ENCODE measurements at regions not wholly inside any gene's neighbourhood (a gene's known extent, or its start where the extent isn't known, plus 50 kb on each side); places are given as distances from the start of the nearest gene placed in this dataset.
"Not testable (repeated sequence)": the region's sequence is repeated elsewhere in the genome, so short reads cannot be mapped to it uniquely, and the experiment has no call there.

DNA sequence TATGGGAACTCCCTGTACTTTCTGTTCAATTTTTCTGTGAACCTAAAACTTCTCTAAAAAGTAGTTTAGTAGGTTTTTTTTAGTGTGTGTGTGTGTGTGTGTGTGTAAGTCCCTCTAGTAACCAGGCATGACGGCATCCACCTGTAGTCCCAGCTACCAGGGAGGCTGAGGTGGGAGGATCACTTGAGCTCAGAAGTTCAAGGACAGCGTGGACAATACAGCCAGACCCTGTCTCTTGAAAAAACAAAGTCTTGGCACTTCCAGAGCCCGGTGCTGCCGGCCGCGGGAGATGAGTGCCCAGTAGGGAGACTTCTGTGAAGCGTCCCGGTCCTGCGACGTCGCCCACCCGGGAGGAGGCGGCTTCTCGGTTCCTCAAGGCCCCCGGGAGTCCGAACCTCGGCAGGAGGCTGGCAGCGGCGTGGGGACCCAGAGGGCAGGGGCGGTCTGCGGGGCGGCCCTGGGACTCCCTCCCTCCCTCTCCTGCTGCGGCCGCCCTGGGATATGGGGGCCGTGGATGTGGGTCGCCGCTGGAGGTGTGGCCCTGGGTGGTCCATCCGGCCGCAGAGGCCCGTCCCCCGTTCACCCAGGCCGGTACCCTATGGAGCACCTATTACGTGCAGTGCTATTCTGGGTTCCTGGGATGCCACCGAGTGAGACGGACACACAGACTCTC, 78.0 kb upstream of the SIRPG start:
- DNase-seq (no peak), ATAC-seq (replicated peaks) (no peak)
- H3K4me1 Mint-ChIP-seq (ENCODE audit: low read depth in 2 of 2) = peaks cover 13 to 26% of the 10 kb centered on the region in 2 donors
- H3K4me3 Mint-ChIP-seq = no peak overlapping the region
- H3K27me3 Mint-ChIP-seq = peaks cover 6 to 22% of the 10 kb centered on the region in 2 donors
- H3K36me3 Mint-ChIP-seq (ENCODE audit: insufficient read depth) = no peaks in the 10 kb centered on the region
- no peaks in the 10 kb centered on the region for H3K9me3 Mint-ChIP-seq
- H3K27ac Mint-ChIP-seq = no peak overlapping the region

DNA sequence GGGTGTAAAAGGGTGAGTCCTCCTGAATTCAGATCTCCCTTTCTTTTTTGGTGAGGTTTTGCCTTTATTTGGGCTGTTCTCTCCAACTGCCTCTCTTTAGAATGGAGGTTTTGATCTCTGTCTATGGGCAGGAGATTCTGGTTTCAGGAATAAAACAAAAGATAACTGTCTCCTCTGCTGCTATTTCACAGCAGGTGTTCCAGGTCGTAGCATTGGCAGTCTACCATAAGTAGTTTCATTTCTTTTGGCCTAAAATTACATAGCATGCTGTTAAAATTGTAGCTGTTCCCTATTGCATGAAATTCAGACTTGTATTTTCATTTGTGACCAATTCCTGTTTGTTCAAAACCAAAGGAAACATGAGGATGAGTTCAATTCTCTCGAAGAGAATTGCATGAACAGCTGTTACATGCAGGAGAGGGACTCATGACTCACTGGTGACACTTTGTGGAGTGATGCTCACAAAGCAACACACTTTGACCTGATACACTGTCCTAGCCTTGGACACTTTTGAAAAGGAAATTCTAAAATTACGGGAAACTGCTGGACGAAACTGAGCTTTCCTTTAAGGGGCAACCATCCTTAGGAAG, 76.8 kb upstream of the SIRPG start:
- ATAC-seq (replicated peaks) (peak; percentile 61), DNase-seq (peak; percentile 12 to 28 (median 18))
- Mint-ChIP-seq H3K4me1 (ENCODE audit: low read depth in 2 of 2) (peaks cover 13 to 26% of the 10 kb centered on the region in 2 donors), H3K27ac (no peak overlapping the region), H3K27me3 (peaks cover 0 to 16% of the 10 kb centered on the region in 2 donors), H3K4me3 (no peak overlapping the region), H3K36me3 (ENCODE audit: insufficient read depth) (no peaks in the 10 kb centered on the region), H3K9me3 (no peaks in the 10 kb centered on the region)

- peak in 1 of 3 experiments; percentile 24 for DNase-seq
- peaks cover 13 to 26% of the 10 kb centered on the region in 2 donors for H3K4me1 Mint-ChIP-seq (ENCODE audit: low read depth in 2 of 2)
- not testable (repeated sequence) for H3K27me3 Mint-ChIP-seq; ATAC-seq (replicated peaks); H3K36me3 Mint-ChIP-seq (ENCODE audit: insufficient read depth); H3K9me3 Mint-ChIP-seq
- H3K4me3 Mint-ChIP-seq = peak overlapping the region; percentile 49 to 75
- peak overlapping the region in 1 of 2 donors; percentile 46 for H3K27ac Mint-ChIP-seq
Observed at GRCh38 chr20:1731828-1732375, 74.3 kb upstream of the SIRPG start.

DNA sequence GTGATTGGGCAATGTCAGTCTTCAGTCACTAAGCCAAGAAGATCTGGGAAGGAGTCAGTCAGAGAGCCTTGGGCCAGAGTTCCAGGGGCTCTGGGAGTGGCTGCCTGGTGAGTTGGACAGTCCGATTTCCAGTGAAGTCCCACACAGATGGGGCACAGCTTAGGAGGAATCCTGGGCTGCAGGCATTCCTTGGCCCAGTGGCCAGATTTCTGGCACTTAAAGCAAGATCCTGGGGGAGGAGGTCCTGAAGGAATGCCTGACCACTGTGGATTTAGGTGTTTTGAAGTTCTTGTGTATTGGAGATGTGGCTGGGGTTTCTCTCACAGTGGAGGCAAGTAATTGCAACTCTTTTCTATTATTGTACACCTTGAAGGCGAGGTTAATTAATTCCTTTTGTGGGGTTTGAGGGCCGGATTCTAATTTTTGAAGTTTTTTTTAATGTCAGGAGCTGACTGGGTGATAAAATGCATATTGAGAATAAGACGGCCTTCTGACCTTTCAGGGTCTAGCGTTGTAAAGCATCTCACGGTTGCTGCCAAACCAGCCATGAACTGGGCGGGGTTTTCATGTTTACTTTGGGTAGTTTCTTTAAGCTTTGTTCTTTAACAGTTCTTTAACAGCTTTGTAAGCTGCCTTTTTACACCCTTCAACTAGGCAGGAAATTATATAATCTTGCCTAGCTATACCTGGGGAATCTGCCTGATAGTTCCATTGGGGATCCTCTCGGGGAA, 73.6 kb upstream of the SIRPG start:
- not testable (repeated sequence) for H3K36me3 Mint-ChIP-seq (ENCODE audit: insufficient read depth); H3K9me3 Mint-ChIP-seq; ATAC-seq (replicated peaks); H3K27me3 Mint-ChIP-seq; DNase-seq
- Mint-ChIP-seq H3K4me3 (peak overlapping the region; percentile 49 to 75), H3K4me1 (ENCODE audit: low read depth in 2 of 2) (peaks cover 13 to 26% of the 10 kb centered on the region in 2 donors), H3K27ac (peak overlapping the region in 1 of 2 donors; percentile 46)

GRCh38 chr20:1727303-1727702, 69.7 kb upstream of the SIRPG start:
- H3K9me3 Mint-ChIP-seq; DNase-seq; H3K27ac Mint-ChIP-seq; H3K27me3 Mint-ChIP-seq; ATAC-seq (replicated peaks); H3K36me3 Mint-ChIP-seq (ENCODE audit: insufficient read depth); H3K4me3 Mint-ChIP-seq: not testable (repeated sequence)
- peaks cover 11 to 15% of the 10 kb centered on the region in 2 donors for H3K4me1 Mint-ChIP-seq (ENCODE audit: low read depth in 2 of 2)

- H3K4me3 Mint-ChIP-seq = no peak overlapping the region
- DNase-seq (no peak), ATAC-seq (replicated peaks) (no peak)
Observed at GRCh38 chr20:1724901-1725300, 67.3 kb upstream of the SIRPG start.

DNA sequence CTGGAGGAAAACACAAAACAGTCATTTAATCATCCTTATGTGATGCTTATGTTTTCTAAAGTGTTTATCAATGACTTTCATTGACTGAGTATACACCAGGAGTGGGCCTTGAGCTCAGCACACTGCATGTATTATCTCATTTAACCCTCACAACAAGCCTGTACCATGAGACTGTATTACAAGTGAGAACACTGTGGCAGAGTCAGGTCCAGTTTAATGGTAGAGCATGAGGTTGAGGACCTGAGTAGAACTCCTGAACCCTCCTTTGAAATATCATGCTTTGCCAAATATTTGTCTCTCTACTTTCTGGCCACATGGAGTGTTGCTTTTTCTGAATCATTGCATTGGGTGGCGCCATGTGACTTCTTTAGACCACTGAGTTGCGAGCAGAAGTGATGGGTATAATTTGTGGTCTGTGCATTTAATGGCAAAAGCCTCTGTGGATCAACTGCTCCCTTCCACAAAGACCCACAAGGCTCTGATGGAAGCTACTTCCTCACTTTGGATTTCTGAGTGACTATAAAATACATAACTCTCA, 65.0 kb upstream of the SIRPG start:
- no peak for DNase-seq
- no peak for ATAC-seq (replicated peaks)
- H3K9me3 Mint-ChIP-seq = no peaks in the 10 kb centered on the region
- H3K4me1 Mint-ChIP-seq (ENCODE audit: low read depth in 2 of 2) = no peaks in the 10 kb centered on the region
- H3K36me3 Mint-ChIP-seq (ENCODE audit: insufficient read depth) = no peaks in the 10 kb centered on the region
- H3K4me3 Mint-ChIP-seq = no peak overlapping the region
- no peak overlapping the region for H3K27ac Mint-ChIP-seq
- no peaks in the 10 kb centered on the region for H3K27me3 Mint-ChIP-seq

More at GRCh38 chr20:1724901-1725300, 67.3 kb upstream of the SIRPG start:
- H3K27me3 Mint-ChIP-seq = no peaks in the 10 kb centered on the region
- no peaks in the 10 kb centered on the region for H3K9me3 Mint-ChIP-seq
- no peaks in the 10 kb centered on the region for H3K4me1 Mint-ChIP-seq (ENCODE audit: low read depth in 2 of 2)
- no peaks in the 10 kb centered on the region for H3K36me3 Mint-ChIP-seq (ENCODE audit: insufficient read depth)
- H3K27ac Mint-ChIP-seq = no peak overlapping the region

DNA sequence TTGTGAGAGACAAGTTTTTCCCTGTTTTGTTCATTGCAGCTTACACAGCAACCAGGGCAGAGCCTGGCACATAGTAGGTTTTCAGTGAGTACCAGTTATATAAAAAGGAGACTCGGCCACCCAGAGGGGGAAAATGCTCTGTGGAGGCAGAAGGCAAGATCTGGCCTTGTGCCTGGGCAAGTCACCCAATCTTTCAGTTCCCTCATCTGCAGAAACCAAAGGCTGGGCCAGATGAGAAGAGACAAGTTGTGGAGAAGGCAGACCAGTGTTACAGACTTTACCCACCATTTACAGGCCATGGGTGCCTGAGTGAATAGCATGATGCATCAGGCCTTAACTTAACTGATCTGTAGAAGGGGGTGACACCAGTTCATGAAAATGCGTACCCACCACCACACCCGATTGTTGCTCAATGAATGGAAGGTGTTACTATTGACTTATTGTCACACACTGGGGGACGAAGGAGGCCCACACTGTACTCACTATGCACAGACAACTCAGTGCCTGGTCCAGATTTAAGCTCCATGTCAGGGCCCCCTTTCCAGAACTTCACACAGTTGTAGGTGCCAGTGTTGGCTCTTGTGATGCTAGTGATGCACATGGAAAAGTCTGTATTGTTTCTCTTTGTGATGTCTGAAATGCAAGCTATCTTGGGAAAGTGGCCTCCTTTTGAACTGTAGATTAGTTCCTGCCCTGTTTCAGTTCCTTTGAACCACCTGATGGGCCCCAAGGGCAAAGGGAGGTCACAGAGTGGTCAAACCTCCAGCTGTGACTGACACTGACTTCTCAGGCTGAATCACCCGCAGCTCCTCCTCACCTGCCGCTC, 64.3 kb upstream of the SIRPG start:
- Mint-ChIP-seq H3K36me3 (ENCODE audit: insufficient read depth) (no peaks in the 10 kb centered on the region), H3K9me3 (no peaks in the 10 kb centered on the region), H3K4me3 (no peak overlapping the region), H3K27ac (no peak overlapping the region), H3K27me3 (no peaks in the 10 kb centered on the region), H3K4me1 (ENCODE audit: low read depth in 2 of 2) (no peaks in the 10 kb centered on the region)
- ATAC-seq (replicated peaks) (no peak), DNase-seq (no peak)

GRCh38 chr20:1720845-1721475, 63.4 kb upstream of the SIRPG start:
- Mint-ChIP-seq H3K4me3 (no peak overlapping the region), H3K27me3 (no peaks in the 10 kb centered on the region), H3K36me3 (ENCODE audit: insufficient read depth) (no peaks in the 10 kb centered on the region), H3K4me1 (ENCODE audit: low read depth in 2 of 2) (no peaks in the 10 kb centered on the region), H3K27ac (no peak overlapping the region), H3K9me3 (no peaks in the 10 kb centered on the region)
- DNase-seq (no peak), ATAC-seq (replicated peaks) (no peak)

DNA sequence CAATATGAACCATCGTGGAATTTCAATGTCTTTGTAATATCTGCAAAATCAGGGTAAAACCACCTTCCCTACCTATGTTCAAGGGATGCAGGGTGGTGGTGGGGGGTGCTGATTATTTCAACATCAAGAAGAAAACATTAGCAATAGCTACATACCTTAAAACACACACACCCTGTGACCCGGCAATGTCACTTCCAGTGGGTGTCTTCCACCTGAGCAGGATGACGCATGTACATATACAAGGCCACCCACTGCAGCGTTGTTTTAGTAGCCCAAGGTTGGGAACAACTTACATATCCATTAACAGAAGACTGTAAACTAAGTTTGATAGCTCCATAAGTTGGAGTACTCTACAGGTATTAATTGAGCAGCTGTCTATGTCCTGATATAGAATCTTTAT, 62.6 kb upstream of the SIRPG start:
- ATAC-seq (replicated peaks) (no peak), DNase-seq (no peak)
- H3K4me1 Mint-ChIP-seq (ENCODE audit: low read depth in 2 of 2) = no peaks in the 10 kb centered on the region
- H3K27me3 Mint-ChIP-seq = no peaks in the 10 kb centered on the region
- H3K4me3 Mint-ChIP-seq = no peak overlapping the region
- H3K9me3 Mint-ChIP-seq = no peaks in the 10 kb centered on the region
- H3K36me3 Mint-ChIP-seq (ENCODE audit: insufficient read depth) = no peaks in the 10 kb centered on the region
- H3K27ac Mint-ChIP-seq = no peak overlapping the region

DNA sequence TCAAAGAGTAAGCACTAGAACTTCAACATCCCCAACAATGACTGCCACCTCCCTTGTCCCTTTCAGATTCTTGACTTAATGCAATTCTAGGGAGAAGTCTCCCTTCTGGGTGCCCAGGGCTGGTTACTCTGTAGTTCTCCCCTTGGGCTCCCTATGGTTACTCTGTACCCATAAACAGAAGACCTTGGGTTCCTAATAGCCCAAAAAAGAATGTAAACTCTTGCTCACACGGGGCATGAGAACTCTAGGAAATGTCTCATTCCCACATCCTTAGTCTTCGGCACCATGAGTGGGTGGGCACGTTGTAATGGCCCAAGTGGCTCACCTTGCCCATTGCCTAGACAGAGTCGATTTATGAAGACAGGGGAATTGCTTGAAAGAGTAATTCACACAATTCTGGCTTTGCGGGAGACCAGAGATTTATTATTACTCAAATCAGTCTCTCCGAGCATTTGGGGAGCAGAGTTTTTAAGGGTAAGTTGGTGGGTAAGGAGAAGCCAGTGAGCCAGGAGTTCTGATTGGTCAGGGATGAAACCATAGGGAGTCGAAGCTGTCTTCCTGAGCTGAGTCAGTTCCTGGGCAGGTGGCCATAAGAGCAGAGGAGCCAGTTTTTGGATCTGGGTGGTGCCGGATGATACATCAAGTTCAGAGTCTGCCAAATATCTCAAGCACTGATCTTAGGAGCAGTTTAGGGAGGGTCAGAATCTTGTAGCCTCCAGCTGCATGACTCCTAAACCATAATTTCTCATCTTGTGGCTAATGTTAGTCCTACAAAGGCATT, 61.2 kb upstream of the SIRPG start:
- no peak for DNase-seq
- no peaks in the 10 kb centered on the region for H3K27me3 Mint-ChIP-seq
- H3K9me3 Mint-ChIP-seq = no peaks in the 10 kb centered on the region
- H3K4me1 Mint-ChIP-seq (ENCODE audit: low read depth in 2 of 2) = no peaks in the 10 kb centered on the region
- H3K4me3 Mint-ChIP-seq = no peak overlapping the region
- no peak for ATAC-seq (replicated peaks)
- no peaks in the 10 kb centered on the region for H3K36me3 Mint-ChIP-seq (ENCODE audit: insufficient read depth)
- H3K27ac Mint-ChIP-seq = no peak overlapping the region
